ENCODE measurements at regions not wholly inside any gene's neighbourhood (a gene's known extent, or its start where the extent isn't known, plus 50 kb on each side); places are given as distances from the start of the nearest gene placed in this dataset.

DNA sequence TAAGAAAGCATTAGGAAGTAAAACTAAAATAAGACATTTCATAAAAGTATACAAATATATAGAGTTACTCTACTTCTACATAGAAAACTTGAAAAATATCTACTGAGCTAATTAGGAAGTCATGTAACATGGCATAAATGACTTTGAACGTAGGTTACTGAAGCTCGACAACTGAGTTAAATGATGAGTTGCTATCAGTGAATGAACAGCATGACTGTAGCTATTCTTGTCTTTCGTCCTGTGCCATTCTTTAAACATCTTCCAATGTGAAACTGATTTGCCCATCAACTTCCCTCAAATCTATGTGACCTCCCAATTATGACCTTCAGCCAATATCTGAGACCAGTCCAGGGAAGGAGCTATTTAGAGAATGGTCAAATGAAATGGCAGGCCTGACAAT is 113.5 kb upstream of the NEBL start:
- no peak for TF ChIP-seq POLR2A (IDR thresholded peaks at IDR 0.05; ENCODE audit: low read depth, low read length)
- FAIRE-seq (no peak), DNase-seq (ENCODE audit: insufficient read length, low spot score) (no peak)

DNA sequence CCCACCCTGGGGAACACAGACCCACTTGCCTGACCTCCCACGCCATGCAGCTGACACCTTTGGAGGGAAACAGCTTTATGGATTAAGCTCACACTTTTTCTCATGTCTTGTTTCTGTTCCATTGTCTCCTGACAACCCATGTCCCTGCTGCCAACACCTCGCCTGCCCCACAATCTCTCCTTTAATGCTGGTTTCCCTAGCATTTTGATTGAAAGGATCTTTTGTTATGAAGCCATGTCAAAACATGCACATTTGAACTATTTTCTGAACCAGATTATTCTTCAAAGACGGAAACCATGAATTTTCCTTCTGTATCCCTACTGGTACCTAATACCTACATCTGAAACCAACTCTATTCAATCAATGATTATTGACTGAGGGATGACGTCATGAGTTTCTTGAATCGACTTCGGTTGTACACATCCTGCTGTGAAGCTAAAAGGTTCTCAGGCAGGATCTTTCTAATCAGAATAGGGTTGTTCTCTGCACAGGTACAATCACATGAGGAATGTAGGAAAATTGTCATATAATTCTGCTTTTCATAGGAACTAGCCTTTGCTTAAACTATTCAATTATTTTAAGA is 106.2 kb upstream of the NEBL start:
- DNase-seq (ENCODE audit: insufficient read length, low spot score) (no peak), FAIRE-seq (no peak)
- TF ChIP-seq POLR2A (IDR thresholded peaks at IDR 0.05; ENCODE audit: low read depth, low read length) = no peak

DNA sequence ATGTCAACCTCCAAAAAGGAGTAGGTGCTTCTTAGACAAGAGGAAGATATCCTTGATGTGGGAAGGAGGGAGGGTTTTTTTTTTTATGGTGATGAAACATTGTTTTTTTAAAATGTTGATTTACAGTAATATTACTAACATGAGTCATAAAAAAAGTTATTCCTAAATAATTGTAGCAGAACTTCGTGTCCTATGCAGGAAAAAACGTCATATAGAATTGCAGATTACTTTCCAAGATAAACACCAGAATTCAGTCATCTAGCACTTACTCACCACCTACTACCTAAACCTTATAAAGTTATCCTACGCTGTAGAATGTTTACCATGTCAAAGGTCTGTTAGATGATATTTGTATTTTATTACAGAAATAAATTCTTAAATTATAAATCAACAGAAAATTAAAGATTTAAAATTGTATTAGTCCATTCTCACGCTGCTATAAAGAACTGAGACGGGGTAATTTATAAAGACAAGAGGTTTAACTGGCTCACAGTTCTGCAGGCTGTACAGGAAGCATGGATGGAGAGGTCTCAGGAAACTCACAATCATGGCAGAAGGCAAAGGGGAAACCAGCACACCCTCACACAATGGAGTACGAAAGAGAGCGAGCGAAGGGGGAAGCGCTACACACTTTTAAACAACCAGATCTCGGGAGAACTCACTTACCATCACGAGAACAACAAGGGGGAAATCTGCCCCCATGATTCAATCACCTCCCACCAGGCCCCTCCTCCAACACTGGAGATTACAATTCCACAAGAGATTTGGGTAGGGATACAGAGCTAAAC is 105.2 kb upstream of the NEBL start:
- DNase-seq (ENCODE audit: insufficient read length, low spot score) (no peak), FAIRE-seq (no peak)
- TF ChIP-seq POLR2A (IDR thresholded peaks at IDR 0.05; ENCODE audit: low read depth, low read length) = no peak

DNA sequence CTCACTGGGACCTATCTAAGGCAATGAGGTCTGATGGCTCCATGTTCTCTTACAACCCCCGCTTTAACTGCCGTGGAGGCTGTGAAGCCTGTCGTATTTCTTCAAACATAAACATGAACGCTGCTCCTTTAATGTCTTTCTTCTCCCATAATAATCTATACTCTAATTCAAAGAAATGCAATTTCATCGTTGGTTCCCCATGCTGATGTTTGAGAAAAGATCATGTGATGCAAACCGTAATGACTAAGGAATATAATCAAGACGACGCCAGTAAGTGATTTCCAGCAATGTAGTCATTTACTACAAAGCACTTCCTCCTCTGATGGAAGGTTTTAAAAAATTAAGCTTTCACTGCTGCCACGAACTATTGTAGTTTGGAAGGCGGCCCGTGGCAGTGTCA is 102.6 kb upstream of the NEBL start:
- no peak for FAIRE-seq
- no peak for TF ChIP-seq POLR2A (IDR thresholded peaks at IDR 0.05; ENCODE audit: low read depth, low read length)
- DNase-seq (ENCODE audit: insufficient read length, low spot score) = no peak

DNA sequence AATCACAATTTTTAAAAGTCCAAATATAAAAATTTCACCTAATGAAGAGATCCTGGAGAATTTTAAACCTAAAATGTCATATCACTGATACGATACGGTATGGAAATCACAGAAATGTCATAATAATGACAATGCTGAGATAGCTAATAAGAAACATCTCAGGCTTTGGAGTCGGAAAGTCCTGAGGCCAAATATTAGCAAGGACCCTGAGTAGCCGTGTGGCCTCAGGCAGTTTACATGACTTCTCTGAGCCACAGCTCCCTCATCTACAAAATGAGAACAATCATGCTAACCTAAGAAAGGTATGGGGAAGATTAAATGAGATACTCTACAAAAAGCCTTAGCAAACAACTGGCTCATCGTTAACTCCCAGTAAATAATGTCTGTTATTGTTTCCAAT is 100.9 kb upstream of the NEBL start:
- DNase-seq (ENCODE audit: insufficient read length, low spot score) (no peak), FAIRE-seq (no peak)

DNA sequence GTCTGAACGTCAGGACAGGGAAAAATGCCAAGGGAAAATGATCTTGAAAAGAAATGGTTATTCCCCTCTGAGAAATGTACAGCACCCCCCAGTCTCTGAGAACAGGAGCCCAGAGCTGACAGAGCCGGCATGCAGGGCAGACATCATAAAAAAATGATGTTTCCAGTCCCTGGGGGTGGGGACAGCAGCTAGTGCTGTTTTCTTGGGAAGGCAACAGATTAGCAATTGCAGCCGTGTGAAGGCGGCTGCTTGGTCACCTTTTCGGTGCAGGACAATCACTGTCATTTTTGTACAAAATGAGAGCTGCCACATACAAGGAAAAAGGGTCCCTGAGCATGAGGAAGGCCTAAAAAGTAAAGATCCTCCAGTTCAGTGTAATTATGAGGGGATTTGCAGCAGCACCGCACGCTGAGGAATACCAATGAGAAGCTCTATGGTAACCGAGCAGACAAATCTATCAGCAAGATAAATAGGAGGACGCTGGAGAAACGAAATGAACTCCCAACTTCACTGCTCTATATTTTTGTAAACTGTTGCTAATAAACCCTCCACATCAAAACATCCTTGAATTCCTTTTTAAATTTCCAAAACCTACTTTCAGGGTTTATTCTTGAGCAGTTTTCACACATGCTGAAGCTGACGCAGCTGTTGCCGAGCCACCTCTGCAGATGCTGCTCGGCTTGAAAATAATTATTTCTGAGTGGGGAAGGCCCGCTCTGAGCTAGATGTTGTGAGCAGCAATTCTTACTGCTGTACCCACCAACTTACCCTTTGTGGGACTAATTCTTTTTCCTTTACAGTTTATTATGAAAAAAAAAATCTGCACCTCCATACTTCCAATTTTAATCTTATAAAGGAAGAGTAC is 98.2 kb upstream of the NEBL start:
- TF ChIP-seq POLR2A (IDR thresholded peaks at IDR 0.05; ENCODE audit: low read depth, low read length) = no peak
- no peak for DNase-seq (ENCODE audit: insufficient read length, low spot score)
- no peak for FAIRE-seq

More for the DNA sequence above, 100.9 kb upstream of the NEBL start:
- no peak for TF ChIP-seq POLR2A (IDR thresholded peaks at IDR 0.05; ENCODE audit: low read depth, low read length)

DNA sequence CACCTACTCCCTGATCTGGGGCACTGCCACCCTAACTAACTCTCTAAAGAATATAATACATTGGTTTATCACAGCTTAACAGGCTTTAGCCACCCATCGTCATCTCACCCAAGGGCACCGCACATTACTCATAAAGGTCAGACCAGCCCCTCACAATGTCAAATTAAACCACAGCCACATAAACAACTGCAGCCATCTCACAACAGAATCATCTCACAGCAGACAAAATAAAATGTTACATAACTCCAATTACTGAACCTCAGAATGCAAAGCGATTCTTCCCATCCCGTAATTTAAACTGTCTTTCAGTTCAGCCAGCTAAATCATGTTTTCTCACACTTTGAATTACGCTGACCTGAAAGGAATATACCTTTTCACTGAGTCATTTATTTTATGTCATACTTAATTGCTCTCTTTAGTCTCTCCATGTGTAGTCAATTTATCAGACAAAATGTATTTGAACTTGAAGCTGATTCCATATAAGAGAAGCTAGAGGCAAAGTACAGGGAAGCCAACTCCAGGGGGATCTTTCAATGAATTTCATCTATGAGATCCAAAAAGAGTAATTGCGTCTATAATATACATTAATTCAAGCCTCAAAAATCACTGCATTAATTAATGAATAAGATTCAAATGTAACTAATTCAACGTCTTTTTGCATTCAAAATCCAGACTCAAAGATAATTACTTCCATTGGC is 96.9 kb upstream of the NEBL start:
- no peak for FAIRE-seq

DNA sequence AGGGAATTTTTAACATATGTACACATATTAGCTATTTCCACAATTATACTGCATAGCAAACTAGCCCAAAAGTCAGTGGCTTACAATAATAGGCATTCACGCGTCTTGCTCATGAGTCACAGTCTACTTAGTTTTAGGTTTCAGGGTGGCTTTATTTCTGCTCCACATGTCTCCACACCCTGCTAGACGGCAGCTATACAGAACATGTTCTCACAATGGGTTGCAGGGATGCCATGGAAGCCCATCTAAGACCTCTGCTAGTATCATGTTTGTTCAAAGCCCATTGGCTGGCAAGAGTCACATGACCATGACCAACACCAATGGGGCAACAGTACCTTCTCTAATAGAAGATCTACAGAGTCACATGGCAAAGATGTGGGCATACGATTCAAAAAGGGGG is 96.3 kb upstream of the NEBL start:
- DNase-seq (ENCODE audit: insufficient read length, low spot score) (no peak), FAIRE-seq (no peak)
- no peak for TF ChIP-seq POLR2A (IDR thresholded peaks at IDR 0.05; ENCODE audit: low read depth, low read length)

More for the DNA sequence above, 96.9 kb upstream of the NEBL start:
- no peak for TF ChIP-seq POLR2A (IDR thresholded peaks at IDR 0.05; ENCODE audit: low read depth, low read length)
- DNase-seq (ENCODE audit: insufficient read length, low spot score) = no peak

DNA sequence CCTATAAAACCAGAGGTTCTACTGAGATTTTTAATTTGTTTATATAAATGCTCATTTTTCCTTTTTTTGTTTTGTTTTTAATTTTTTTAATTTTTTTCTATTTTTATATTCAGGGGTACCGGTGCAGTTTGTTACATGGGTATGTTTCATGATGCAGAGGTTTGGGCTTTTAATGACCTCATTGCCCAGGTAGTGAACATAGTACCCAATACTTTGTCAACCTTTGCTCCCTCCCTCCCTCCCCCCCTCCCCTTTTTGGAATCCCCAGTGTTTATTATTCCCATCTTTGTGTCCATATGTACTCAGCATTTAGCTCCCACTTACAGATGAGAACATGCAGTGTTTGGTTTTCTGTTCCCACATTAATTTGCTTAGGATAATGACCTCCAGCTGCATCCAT is 94.4 kb upstream of the NEBL start:
- no peak for DNase-seq (ENCODE audit: insufficient read length, low spot score)
- no peak for FAIRE-seq

DNA sequence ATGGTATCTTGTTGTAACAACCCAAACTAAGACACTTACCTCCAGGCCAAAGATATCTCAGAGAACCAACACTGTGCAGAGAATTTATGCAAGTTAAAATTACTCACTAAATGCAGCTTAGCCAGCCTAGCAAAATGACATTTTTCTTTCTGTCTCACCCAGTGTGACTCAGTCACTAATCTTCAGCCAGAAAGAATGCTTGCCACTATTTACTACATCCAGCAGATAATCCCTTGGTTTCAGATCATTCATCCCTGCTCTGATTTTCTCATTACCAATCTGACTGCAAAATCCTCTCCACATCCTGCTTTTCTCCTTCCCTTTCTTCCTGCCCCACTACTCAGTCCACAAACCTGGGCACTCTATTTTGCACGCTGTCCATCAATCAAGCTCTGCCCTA is 93.5 kb upstream of the NEBL start:
- TF ChIP-seq POLR2A (IDR thresholded peaks at IDR 0.05; ENCODE audit: low read depth, low read length) = no peak
- FAIRE-seq = no peak
- DNase-seq (ENCODE audit: insufficient read length, low spot score) = no peak

More for the DNA sequence above, 94.4 kb upstream of the NEBL start:
- TF ChIP-seq POLR2A (IDR thresholded peaks at IDR 0.05; ENCODE audit: low read depth, low read length) = no peak

DNA sequence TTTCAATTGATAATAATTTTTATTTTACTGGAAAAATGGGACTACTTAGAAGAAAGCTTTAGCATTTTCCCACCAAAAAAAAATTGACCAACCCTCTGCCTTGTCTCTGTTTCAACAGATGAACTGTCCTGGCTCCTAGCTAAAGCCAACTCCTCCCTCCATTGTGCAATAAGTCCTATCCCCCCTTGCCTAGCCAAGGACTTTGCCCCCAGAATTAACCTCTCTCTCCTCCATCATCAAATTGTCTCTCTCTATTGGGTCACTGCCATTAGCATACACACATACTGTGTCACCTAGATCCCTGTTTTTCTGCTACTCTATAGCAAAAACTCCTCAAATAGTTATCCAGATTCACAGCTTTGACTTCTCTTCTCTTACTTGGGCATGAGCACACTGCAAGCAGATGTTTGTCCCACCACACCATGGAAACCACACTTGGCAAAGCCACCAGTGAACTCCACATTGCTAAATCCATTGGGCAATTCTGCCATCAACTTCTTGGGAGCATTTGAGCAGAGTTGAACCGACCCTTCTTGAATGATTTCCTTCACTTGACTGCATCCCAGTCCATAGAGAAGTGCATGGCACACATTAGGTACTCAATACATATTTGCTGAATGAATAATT is 91.4 kb upstream of the NEBL start:
- no peak for TF ChIP-seq POLR2A (IDR thresholded peaks at IDR 0.05; ENCODE audit: low read depth, low read length)
- no peak for FAIRE-seq

DNA sequence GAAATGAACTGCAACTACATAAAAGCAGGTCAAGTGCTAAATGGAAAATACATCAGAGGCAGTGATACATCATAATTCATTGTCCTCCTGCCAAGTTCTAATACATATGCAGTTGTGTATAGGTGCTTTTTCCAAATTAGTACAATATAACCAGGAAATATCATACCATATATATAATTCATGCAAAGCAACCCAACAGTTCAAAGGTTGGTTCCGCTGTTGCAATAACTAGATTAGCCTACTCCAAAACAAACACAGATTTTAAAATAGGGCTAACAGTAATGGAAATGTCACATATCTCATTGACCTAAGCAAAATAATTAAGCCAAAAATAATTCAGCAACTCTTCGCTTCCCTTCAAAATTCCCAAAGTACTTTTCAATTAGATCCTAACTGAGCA is 88.9 kb upstream of the NEBL start:
- DNase-seq (ENCODE audit: insufficient read length, low spot score) (no peak), FAIRE-seq (no peak)
- TF ChIP-seq POLR2A (IDR thresholded peaks at IDR 0.05; ENCODE audit: low read depth, low read length) = no peak

More for the DNA sequence above, 91.4 kb upstream of the NEBL start:
- DNase-seq (ENCODE audit: insufficient read length, low spot score) = no peak

DNA sequence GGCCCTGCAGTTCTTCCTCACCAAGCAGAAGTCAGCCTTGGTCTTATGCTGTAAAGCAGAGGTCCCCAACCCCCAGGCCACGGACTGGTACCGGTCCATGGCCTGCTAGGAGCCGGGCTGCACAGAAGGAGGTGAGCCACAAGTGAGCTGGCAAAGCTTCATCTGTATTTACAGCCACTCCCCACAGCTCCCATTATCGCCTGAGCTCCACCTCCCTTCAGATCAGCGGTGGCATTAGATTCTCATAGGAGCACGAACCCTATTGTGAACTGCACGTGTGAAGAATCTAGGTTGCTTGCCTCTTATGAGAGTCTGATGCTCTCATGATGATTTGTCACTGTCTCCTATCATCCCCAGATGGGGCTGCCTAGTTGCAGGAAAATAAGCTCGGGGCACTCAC is 87.6 kb upstream of the NEBL start:
- TF ChIP-seq POLR2A (IDR thresholded peaks at IDR 0.05; ENCODE audit: low read depth, low read length) = no peak
- no peak for DNase-seq (ENCODE audit: insufficient read length, low spot score)
- FAIRE-seq = no peak

Data from H54 (cell line).